Pancreas (tissue), 10 donors: ENCODE measurements at regions not wholly inside any gene's neighbourhood (a gene's known extent, or its start where the extent isn't known, plus 50 kb on each side); places are given as distances from the start of the nearest gene placed in this dataset.

Experiments
- ATAC-seq, 4 donors: fragments of 200-7000 bp; cut with Tn5 transposase; one replicate each; pipeline versions ENCODE4 v1.8.0 to v1.9.1; 2020; ENCODE audit warnings: mild to moderate bottlenecking in 4 of 4, moderate library complexity in 4 of 4
- DNase-seq, 6 donors: peaks; one replicate each; pipeline ENCODE4 v3.0.0-alpha.2; 2020
- FAIRE-seq: peaks from 2 replicates; lab custom pipeline; 2012; peaks lifted over from hg19 to GRCh38; lab: Jason Lieb, UNC
- H3K27ac ChIP-seq, 4 donors: fragments of 200-600 bp; sonication (generic); 1 replicate in 3 of 4; 2 replicates in 1 of 4; pipeline versions ENCODE4 v1.5.0 to v1.8.0; 2020
- H3K27me3 ChIP-seq, 4 donors: fragments of 200-600 bp; one replicate each; pipeline ENCODE4 v1.8.0; 2021
- H3K36me3 ChIP-seq, 3 donors: fragments of 200-600 bp; sonication (generic) in 1 of 3; one replicate each; pipeline versions ENCODE4 v1.5.0 to v1.8.0; 2020 to 2021
- H3K4me1 ChIP-seq, 3 donors: fragments of 200-600 bp; one replicate each; pipeline ENCODE4 v1.8.0; 2021
- H3K4me3 ChIP-seq, 4 donors: fragments of 200-600 bp; sonication (generic) in 2 of 4; one replicate each; pipeline versions ENCODE4 v1.5.0 to v1.8.0; 2020 to 2021
- H3K9me3 ChIP-seq, 4 donors: fragments of 200-600 bp; one replicate each; pipeline ENCODE4 v1.8.0; 2021
- CTCF ChIP-seq, 4 donors: fragments of 200-600 bp; sonication (generic) in 3 of 4; IDR thresholded peaks; one replicate each; pipeline versions ENCODE4 v1.5.0 to v1.8.0; 2021; ENCODE audit warnings: antibody characterized with exemption in 4 of 4
- WGBS, 2 donors: extraction: QIAGEN DNeasy Blood & Tissue Kit; methylation state at CpG; one replicate each; pipeline ENCODE4 v1.1.7; 2013; 5-methylcytosine and 5-hydroxymethylcytosine counted together
- intact Hi-C, 3 donors: fragments of 100-400 bp; cut with DNase I; formaldehyde crosslinking; loops; one replicate each; pipeline versions ENCODE4 v1.11.1 to v1.14.2; 2022
- donor health status: healthy with polysubstance abuse.
- donor health status: DM: no; HTN: no; CAD: no; lungs with moderate emphysema.
- donor health status: DM: no; HTN: no; CAD: no.
- donor health status: control.
- donor health status: control.
- donor health status: Bipolar disorder and iron deficiency.
- donor health status: DM: yes; HTN: yes; CAD: no.
- donor health status: DM: no; HTN: no; CAD: no.
- donor health status: DM: no; HTN: no; CAD: no.
- donor health status: DM: yes; HTN: yes; CAD: no.

GRCh38 chr4:62482355-62482754 is 1282.2 kb downstream of the ADGRL3 start:
- WGBS, 2 donors: 50 to 60% methylated on average over 3 of the region's 3 CpGs
- Histone ChIP-seq H3K36me3 (no peaks in the 10 kb centered on the region), H3K9me3 (no peaks in the 10 kb centered on the region), H3K27me3 (no peaks in the 10 kb centered on the region), H3K27ac (no peak overlapping the region), H3K4me3 (no peak overlapping the region), H3K4me1 (no peaks in the 10 kb centered on the region)
- DNase-seq (no peak), ATAC-seq (no peak), FAIRE-seq (no peak)
- TF ChIP-seq CTCF (IDR thresholded peaks at IDR 0.05): no peak
- intact Hi-C loops: no loop called here

- no peaks in the 10 kb centered on the region for H3K27me3 ChIP-seq
- no peak for ATAC-seq
- H3K36me3 ChIP-seq: no peaks in the 10 kb centered on the region
- H3K4me1 ChIP-seq: no peaks in the 10 kb centered on the region
- no peak for FAIRE-seq
- intact Hi-C loops: no loop called here
- TF ChIP-seq CTCF (IDR thresholded peaks at IDR 0.05): no peak
- H3K27ac ChIP-seq: no peak overlapping the region
- DNase-seq: no peak
- no peak overlapping the region for H3K4me3 ChIP-seq
- WGBS, 2 donors: 26 to 38% methylated on average over 2 of the region's 2 CpGs
- H3K9me3 ChIP-seq: no peaks in the 10 kb centered on the region
These were observed 1275.5 kb downstream of the ADGRL3 start for GRCh38 chr4:62475596-62475995.

- WGBS, 2 donors: 59 to 62% methylated on average over 3 of the region's 3 CpGs
- H3K4me3 ChIP-seq: no peak overlapping the region
- ATAC-seq: no peak
- no peaks in the 10 kb centered on the region for H3K36me3 ChIP-seq
- H3K27me3 ChIP-seq: no peaks in the 10 kb centered on the region
- intact Hi-C loops: no loop called here
- no peaks in the 10 kb centered on the region for H3K9me3 ChIP-seq
- DNase-seq: no peak
- TF ChIP-seq CTCF (IDR thresholded peaks at IDR 0.05): no peak
- FAIRE-seq: no peak
- H3K4me1 ChIP-seq: no peaks in the 10 kb centered on the region
- H3K27ac ChIP-seq: no peak overlapping the region
These were observed 1274.7 kb downstream of the ADGRL3 start for GRCh38 chr4:62474802-62475201.

GRCh38 chr4:62471021-62471420 is 1270.9 kb downstream of the ADGRL3 start:
- Histone ChIP-seq H3K36me3 (no peaks in the 10 kb centered on the region), H3K4me3 (no peak overlapping the region), H3K27ac (no peak overlapping the region), H3K27me3 (no peaks in the 10 kb centered on the region), H3K4me1 (no peaks in the 10 kb centered on the region), H3K9me3 (no peaks in the 10 kb centered on the region)
- 68 to 85% methylated on average over 1 of the region's 1 CpG for WGBS, 2 donors
- DNase-seq: no peak
- no peak for FAIRE-seq
- no peak for ATAC-seq
- intact Hi-C loops: no loop called here
- no peak for TF ChIP-seq CTCF (IDR thresholded peaks at IDR 0.05)

GRCh38 chr4:62470421-62470983 is 1270.4 kb downstream of the ADGRL3 start:
- ATAC-seq (no peak), DNase-seq (no peak), FAIRE-seq (no peak)
- Histone ChIP-seq H3K9me3 (no peaks in the 10 kb centered on the region), H3K27me3 (no peaks in the 10 kb centered on the region), H3K36me3 (no peaks in the 10 kb centered on the region), H3K27ac (no peak overlapping the region), H3K4me3 (no peak overlapping the region), H3K4me1 (no peaks in the 10 kb centered on the region)
- 77 to 84% methylated on average over 11 to 13 of the region's 13 CpGs for WGBS, 2 donors
- intact Hi-C loops: no loop called here
- no peak for TF ChIP-seq CTCF (IDR thresholded peaks at IDR 0.05)
